Upper lobe of left lung (tissue), 6 donors: ENCODE measurements at regions not wholly inside any gene's neighbourhood (a gene's known extent, or its start where the extent isn't known, plus 50 kb on each side); places are given as distances from the start of the nearest gene placed in this dataset.

Source experiments
- ATAC-seq, 2 donors: fragments of 200-7000 bp; cut with Tn5 transposase; one replicate each; pipeline ENCODE4 v1.9.1; 2022; ENCODE audit warnings: mild to moderate bottlenecking in 2 of 2, moderate library complexity in 2 of 2; ENCODE audit not compliant: low FRiP score in 2 of 2
- DNase-seq, 2 donors: peaks; one replicate each; pipeline ENCODE4 v3.0.0-alpha.2; 2019 to 2020
- H3K27ac ChIP-seq, 4 donors: fragments of 200-600 bp; sonication (generic); one replicate each; pipeline ENCODE4 v1.5.1; 2016 to 2019
- H3K27me3 ChIP-seq, 4 donors: fragments of 200-600 bp; sonication (generic); one replicate each; pipeline ENCODE4 v1.5.1; 2017 to 2019
- H3K36me3 ChIP-seq, 4 donors: fragments of 200-600 bp; sonication (generic); one replicate each; pipeline ENCODE4 v1.5.1; 2016 to 2019
- H3K4me1 ChIP-seq, 4 donors: fragments of 200-600 bp; sonication (generic); one replicate each; pipeline ENCODE4 v1.5.1; 2018 to 2019
- H3K4me3 ChIP-seq, 4 donors: fragments of 200-600 bp; sonication (generic); one replicate each; pipeline ENCODE4 v1.5.1; 2017 to 2019; ENCODE audit warnings: mild to moderate bottlenecking in 2 of 4, moderate library complexity in 1 of 4
- H3K9me3 ChIP-seq, 4 donors: fragments of 200-600 bp; sonication (generic); one replicate each; pipeline ENCODE4 v1.5.1; 2018 to 2019
- EP300 ChIP-seq, 4 donors: sonication (generic); formaldehyde crosslinking; IDR thresholded peaks; one replicate each; pipeline ENCODE4 v1.5.1; 2017; ENCODE audit warnings: antibody characterized with exemption in 4 of 4, control low read depth in 2 of 4
- POLR2A ChIP-seq, 4 donors: fragments of 450-650 bp; IDR thresholded peaks; one replicate each; pipeline ENCODE4 v1.5.1; 2016 to 2017; ENCODE audit warnings: antibody characterized with exemption in 4 of 4, mild to moderate bottlenecking in 2 of 4
- POLR2AphosphoS5 ChIP-seq, 2 donors: sonication (generic); formaldehyde crosslinking; IDR thresholded peaks; one replicate each; pipeline ENCODE4 v1.5.1; 2017; ENCODE audit warnings: antibody characterized with exemption in 2 of 2
- WGBS, 2 donors: methylation state at CpG; one replicate each; pipeline ENCODE4 v1.1.5; 2017 to 2018; 5-methylcytosine and 5-hydroxymethylcytosine counted together
- TF ChIP-seq, protein P1 (sequence below), 6 experiments: fragments of 450-650 bp in 4 of 6; fragments of 200-600 bp in 2 of 6; sonication (generic) in 2 of 6; IDR thresholded peaks; one replicate each; pipeline ENCODE4 v1.5.1; 2016 to 2019; ENCODE audit warnings: antibody characterized with exemption in 6 of 6
- donor health status: DM: no; HTN: no; CAD: no; lungs with moderate emphysema.
- donor health status: DM: no; HTN: yes; CAD: no; lungs with severe emphysema.

DNA sequence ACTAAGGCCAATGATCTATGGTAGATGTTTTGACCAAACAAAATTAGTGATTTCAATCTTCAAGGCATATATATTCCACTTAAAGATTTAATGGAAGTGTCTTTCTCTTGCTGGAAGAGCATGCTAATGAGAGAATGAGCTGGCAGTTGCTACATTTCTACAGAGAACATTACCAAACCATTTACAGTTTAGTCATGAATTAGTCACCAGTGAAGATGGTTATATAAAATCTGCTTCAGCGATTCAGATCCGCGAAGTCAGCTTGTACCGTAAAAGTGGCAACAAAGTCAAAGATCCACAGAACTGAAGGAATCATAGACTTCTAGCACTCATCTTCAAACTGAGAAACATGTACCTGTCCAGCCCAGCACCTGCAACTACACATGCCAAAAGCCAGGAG, 156.3 kb downstream of the SLITRK5 start:
- TF ChIP-seq, protein P1, sequence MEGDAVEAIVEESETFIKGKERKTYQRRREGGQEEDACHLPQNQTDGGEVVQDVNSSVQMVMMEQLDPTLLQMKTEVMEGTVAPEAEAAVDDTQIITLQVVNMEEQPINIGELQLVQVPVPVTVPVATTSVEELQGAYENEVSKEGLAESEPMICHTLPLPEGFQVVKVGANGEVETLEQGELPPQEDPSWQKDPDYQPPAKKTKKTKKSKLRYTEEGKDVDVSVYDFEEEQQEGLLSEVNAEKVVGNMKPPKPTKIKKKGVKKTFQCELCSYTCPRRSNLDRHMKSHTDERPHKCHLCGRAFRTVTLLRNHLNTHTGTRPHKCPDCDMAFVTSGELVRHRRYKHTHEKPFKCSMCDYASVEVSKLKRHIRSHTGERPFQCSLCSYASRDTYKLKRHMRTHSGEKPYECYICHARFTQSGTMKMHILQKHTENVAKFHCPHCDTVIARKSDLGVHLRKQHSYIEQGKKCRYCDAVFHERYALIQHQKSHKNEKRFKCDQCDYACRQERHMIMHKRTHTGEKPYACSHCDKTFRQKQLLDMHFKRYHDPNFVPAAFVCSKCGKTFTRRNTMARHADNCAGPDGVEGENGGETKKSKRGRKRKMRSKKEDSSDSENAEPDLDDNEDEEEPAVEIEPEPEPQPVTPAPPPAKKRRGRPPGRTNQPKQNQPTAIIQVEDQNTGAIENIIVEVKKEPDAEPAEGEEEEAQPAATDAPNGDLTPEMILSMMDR (IDR thresholded peaks at IDR 0.05): no peak
- TF ChIP-seq POLR2AphosphoS5 (IDR thresholded peaks at IDR 0.05) (no peak), POLR2A (IDR thresholded peaks at IDR 0.05) (no peak), EP300 (IDR thresholded peaks at IDR 0.05) (no peak)
- H3K27ac ChIP-seq: no peak overlapping the region
- 96% methylated on average over 4 of the region's 4 CpGs for WGBS, 2 donors
- H3K4me1 ChIP-seq: no peaks in the 10 kb centered on the region
- no peaks in the 10 kb centered on the region for H3K9me3 ChIP-seq
- H3K36me3 ChIP-seq: no peaks in the 10 kb centered on the region
- DNase-seq: no peak
- H3K27me3 ChIP-seq: no peaks in the 10 kb centered on the region
- no peak overlapping the region for H3K4me3 ChIP-seq
- no peak for ATAC-seq

DNA sequence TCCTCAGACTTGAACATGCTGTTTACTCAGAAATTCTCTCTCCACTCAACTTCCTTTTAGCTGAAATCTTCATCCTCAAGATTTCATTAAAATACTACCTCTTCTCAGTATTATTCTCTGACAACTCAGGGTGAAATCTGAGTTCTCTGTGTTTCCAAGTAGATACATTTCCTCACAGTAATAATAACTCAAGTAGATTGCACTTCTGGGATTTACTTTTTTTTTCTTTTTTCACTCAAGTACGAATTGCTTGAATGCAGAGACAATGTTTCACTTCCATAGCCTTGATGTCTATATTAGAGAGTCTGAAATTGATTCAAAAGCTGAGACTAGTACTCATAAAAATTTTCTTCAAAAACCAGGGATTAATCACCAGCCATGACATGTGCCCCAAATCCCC, 166.4 kb downstream of the SLITRK5 start:
- ATAC-seq: no peak
- no peaks in the 10 kb centered on the region for H3K9me3 ChIP-seq
- no peaks in the 10 kb centered on the region for H3K36me3 ChIP-seq
- H3K4me1 ChIP-seq: no peaks in the 10 kb centered on the region
- DNase-seq: no peak
- 31 to 35% methylated on average over 1 of the region's 1 CpG for WGBS, 2 donors
- TF ChIP-seq POLR2A (IDR thresholded peaks at IDR 0.05): no peak
- TF ChIP-seq POLR2AphosphoS5 (IDR thresholded peaks at IDR 0.05): no peak
- TF ChIP-seq, protein P1 (IDR thresholded peaks at IDR 0.05): no peak
- no peak for TF ChIP-seq EP300 (IDR thresholded peaks at IDR 0.05)
- H3K27ac ChIP-seq: no peak overlapping the region
- no peaks in the 10 kb centered on the region for H3K27me3 ChIP-seq
- no peak overlapping the region for H3K4me3 ChIP-seq

DNA sequence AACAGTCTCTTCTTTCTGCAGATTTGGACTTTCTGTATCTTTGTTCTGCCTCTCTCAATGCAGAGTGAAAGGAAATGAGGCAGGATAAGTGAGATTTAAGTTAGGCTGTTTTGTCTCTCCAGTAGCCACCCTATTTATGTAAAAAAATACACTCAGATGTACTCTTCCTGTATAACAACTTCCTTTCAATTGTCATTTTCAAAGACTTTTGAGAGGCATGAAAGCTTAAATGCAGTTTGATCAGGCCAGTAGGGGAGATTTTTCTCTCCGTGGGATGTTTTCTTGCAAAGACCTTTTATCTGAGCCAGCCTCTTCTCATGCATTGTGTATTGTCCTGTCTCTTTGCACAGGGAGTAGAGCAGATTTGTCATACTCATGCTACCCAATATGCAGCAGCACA, 166.8 kb downstream of the SLITRK5 start:
- 44 to 45% methylated on average over 1 of the region's 1 CpG for WGBS, 2 donors
- ATAC-seq: no peak
- Histone ChIP-seq H3K4me3 (no peak overlapping the region), H3K27ac (no peak overlapping the region), H3K27me3 (no peaks in the 10 kb centered on the region), H3K9me3 (no peaks in the 10 kb centered on the region), H3K4me1 (no peaks in the 10 kb centered on the region), H3K36me3 (no peaks in the 10 kb centered on the region)
- DNase-seq: no peak
- TF ChIP-seq, protein P1 (IDR thresholded peaks at IDR 0.05): no peak
- TF ChIP-seq EP300 (IDR thresholded peaks at IDR 0.05) (no peak), POLR2AphosphoS5 (IDR thresholded peaks at IDR 0.05) (no peak), POLR2A (IDR thresholded peaks at IDR 0.05) (no peak)

DNA sequence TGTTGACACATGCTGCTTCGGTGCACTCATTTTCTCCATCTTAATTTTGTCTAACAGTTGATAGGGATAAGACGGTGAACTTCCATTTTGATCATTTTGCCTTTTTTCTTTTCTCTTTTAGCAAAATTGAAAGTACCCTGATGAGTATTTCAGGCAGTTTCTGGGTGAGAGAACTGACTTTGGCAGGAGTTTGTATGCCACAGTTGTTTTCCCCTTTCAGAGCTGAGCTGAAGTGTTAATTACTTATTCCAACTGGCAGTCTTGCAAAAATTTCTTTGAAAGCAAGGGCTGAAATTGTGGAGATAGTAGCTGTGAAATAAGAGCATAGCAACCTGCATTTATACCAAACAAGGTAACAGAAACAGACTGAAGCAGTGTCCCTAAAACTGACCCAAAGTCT, 180.2 kb downstream of the SLITRK5 start:
- H3K27ac ChIP-seq: no peak overlapping the region
- no peak for DNase-seq
- no peaks in the 10 kb centered on the region for H3K27me3 ChIP-seq
- no peaks in the 10 kb centered on the region for H3K36me3 ChIP-seq
- no peaks in the 10 kb centered on the region for H3K4me1 ChIP-seq
- WGBS, 2 donors: 88 to 96% methylated on average over 2 of the region's 2 CpGs
- no peaks in the 10 kb centered on the region for H3K9me3 ChIP-seq
- H3K4me3 ChIP-seq: no peak overlapping the region
- TF ChIP-seq POLR2A (IDR thresholded peaks at IDR 0.05) (no peak), POLR2AphosphoS5 (IDR thresholded peaks at IDR 0.05) (no peak), EP300 (IDR thresholded peaks at IDR 0.05) (no peak)
- TF ChIP-seq, protein P1 (IDR thresholded peaks at IDR 0.05): no peak
- ATAC-seq: no peak

DNA sequence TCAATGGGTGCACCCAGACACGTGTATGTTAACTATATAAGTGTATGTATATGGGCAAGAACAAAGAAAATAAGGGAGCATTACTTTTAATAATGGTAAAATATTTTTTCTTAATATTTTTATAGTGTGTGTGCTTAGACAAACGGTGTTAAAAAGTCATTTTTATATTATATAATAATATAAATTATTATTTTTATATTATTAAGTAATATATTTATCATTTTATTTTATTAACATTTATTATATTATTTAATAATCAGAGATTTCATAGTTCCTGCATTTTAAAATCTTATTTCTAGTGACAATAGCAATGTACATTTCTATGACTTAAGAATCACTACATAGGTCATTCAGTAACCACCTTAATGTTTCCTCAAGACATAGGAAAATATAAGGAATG, 184.4 kb downstream of the SLITRK5 start:
- no peak for ATAC-seq
- H3K4me3 ChIP-seq: no peak overlapping the region
- no peak for DNase-seq
- 69 to 73% methylated on average over 2 of the region's 2 CpGs for WGBS, 2 donors
- TF ChIP-seq EP300 (IDR thresholded peaks at IDR 0.05) (no peak), POLR2AphosphoS5 (IDR thresholded peaks at IDR 0.05) (no peak), POLR2A (IDR thresholded peaks at IDR 0.05) (no peak)
- TF ChIP-seq, protein P1 (IDR thresholded peaks at IDR 0.05): no peak
- no peaks in the 10 kb centered on the region for H3K27me3 ChIP-seq
- H3K27ac ChIP-seq: no peak overlapping the region
- H3K36me3 ChIP-seq: no peaks in the 10 kb centered on the region
- no peaks in the 10 kb centered on the region for H3K4me1 ChIP-seq
- no peaks in the 10 kb centered on the region for H3K9me3 ChIP-seq
